CD14-positive monocyte (primary cell): ENCODE measurements at regions not wholly inside any gene's neighbourhood (a gene's known extent, or its start where the extent isn't known, plus 50 kb on each side); places are given as distances from the start of the nearest gene placed in this dataset.

Source experiments
- DNase-seq, 3 donors: peaks; one replicate each; pipeline ENCODE4 v3.0.0-alpha.2; 2011 to 2022
- H2AFZ ChIP-seq: 2 replicates; pipeline ENCODE4 v1.6.0; 2012; ENCODE audit warnings: mild to moderate bottlenecking, low read depth, low read length, inconsistent platforms; ENCODE audit not compliant: insufficient read depth, poor library complexity, severe bottlenecking
- H3K27ac ChIP-seq, 2 donors: 1 replicate in 1 of 2; 2 replicates in 1 of 2; pipeline ENCODE4 v1.5.1; 2012 to 2013; ENCODE audit warnings: low read length in 2 of 2, control low read depth in 1 of 2, inconsistent platforms in 1 of 2, low read depth in 1 of 2, mild to moderate bottlenecking in 1 of 2
- H3K27me3 ChIP-seq, 2 donors: one replicate each; pipeline versions ENCODE4 v1.6.0 to v1.6.1; 2011 to 2013; ENCODE audit warnings: low read length in 2 of 2; ENCODE audit not compliant: control insufficient read depth in 2 of 2, insufficient read depth in 2 of 2
- H3K36me3 ChIP-seq, 2 donors: replicated peaks in 1 of 2; 1 replicate in 1 of 2; 2 replicates in 1 of 2; pipeline versions ENCODE4 v1.5.1 to v1.6.1; 2012 to 2013; ENCODE audit warnings: low read length in 2 of 2, control low read depth in 1 of 2, inconsistent platforms in 1 of 2, mild to moderate bottlenecking in 1 of 2; ENCODE audit not compliant: insufficient read depth in 2 of 2, control insufficient read depth in 1 of 2
- H3K4me1 ChIP-seq, 2 donors: 1 replicate in 1 of 2; 2 replicates in 1 of 2; pipeline versions ENCODE4 v1.5.1 to v1.6.1; 2012 to 2013; ENCODE audit warnings: low read length in 2 of 2, control low read depth in 1 of 2, inconsistent platforms in 1 of 2, mild to moderate bottlenecking in 1 of 2, moderate library complexity in 1 of 2; ENCODE audit not compliant: insufficient read depth in 2 of 2, control insufficient read depth in 1 of 2
- H3K4me2 ChIP-seq: replicated peaks from 2 replicates; pipeline ENCODE3; 2012; ENCODE audit warnings: low read length, moderate library complexity, mild to moderate bottlenecking; ENCODE audit not compliant: poor library complexity, severe bottlenecking; ENCODE audit errors: extremely low read depth
- H3K4me3 ChIP-seq, 3 experiments: fragments of 200-600 bp in 1 of 3; sonication (generic) in 1 of 3; replicated peaks in 1 of 3; 1 replicate in 2 of 3; 2 replicates in 1 of 3; pipeline ENCODE4 v1.5.1; 2011 to 2013; ENCODE audit warnings: low read length in 3 of 3, mild to moderate bottlenecking in 3 of 3, control low read depth in 2 of 3, low read depth in 2 of 3, inconsistent platforms in 1 of 3, moderate library complexity in 1 of 3
- H3K79me2 ChIP-seq: 2 replicates; pipeline ENCODE4 v1.6.0; 2012; ENCODE audit warnings: mild to moderate bottlenecking, control low read depth, inconsistent platforms, low read length, moderate library complexity; ENCODE audit not compliant: insufficient read depth
- H3K9ac ChIP-seq: 2 replicates; pipeline ENCODE4 v1.6.0; 2017; ENCODE audit warnings: low read length, mild to moderate bottlenecking; ENCODE audit not compliant: insufficient read depth, poor library complexity, severe bottlenecking
- H3K9me3 ChIP-seq, 2 donors: replicated peaks in 1 of 2; 1 replicate in 1 of 2; 2 replicates in 1 of 2; pipeline versions ENCODE4 v1.5.1 to v1.6.1; 2012 to 2013; ENCODE audit warnings: low read length in 2 of 2, control low read depth in 1 of 2; ENCODE audit not compliant: control insufficient read depth in 1 of 2, insufficient read depth in 1 of 2
- H4K20me1 ChIP-seq: 2 replicates; pipeline ENCODE4 v1.6.0; 2012; ENCODE audit warnings: mild to moderate bottlenecking, low read length, control low read depth, moderate library complexity; ENCODE audit not compliant: insufficient read depth
- H3K27ac Mint-ChIP-seq, 7 donors: one replicate each; pipeline ENCODE4 v1.8.0; 2020; ENCODE audit warnings: mild to moderate bottlenecking in 7 of 7, mixed read lengths in 7 of 7, moderate library complexity in 6 of 7, inconsistent platforms in 2 of 7
- H3K27me3 Mint-ChIP-seq, 3 donors: one replicate each; pipeline ENCODE4 v1.8.0; 2021 to 2022; ENCODE audit warnings: low read depth in 3 of 3, mild to moderate bottlenecking in 3 of 3, mixed read lengths in 3 of 3, moderate library complexity in 3 of 3, inconsistent platforms in 1 of 3
- H3K36me3 Mint-ChIP-seq, 2 donors: one replicate each; pipeline ENCODE4 v1.8.0; 2020; ENCODE audit warnings: mixed read lengths in 2 of 2, inconsistent platforms in 1 of 2, mild to moderate bottlenecking in 1 of 2
- H3K4me1 Mint-ChIP-seq: one replicate; pipeline ENCODE4 v1.8.0; 2020; ENCODE audit warnings: mild to moderate bottlenecking, mixed read lengths
- H3K4me3 Mint-ChIP-seq, 2 donors: one replicate each; pipeline ENCODE4 v1.8.0; 2020; ENCODE audit warnings: mild to moderate bottlenecking in 2 of 2, mixed read lengths in 2 of 2, moderate library complexity in 1 of 2
- H3K9me3 Mint-ChIP-seq, 7 donors: one replicate each; pipeline ENCODE4 v1.8.0; 2020 to 2022; ENCODE audit warnings: mixed read lengths in 7 of 7, mild to moderate bottlenecking in 6 of 7, moderate library complexity in 6 of 7, inconsistent platforms in 2 of 7
- CTCF ChIP-seq: fragments of 200-600 bp; IDR thresholded peaks from one replicate; pipeline ENCODE4 v1.8.0; 2022; ENCODE audit warnings: antibody characterized with exemption, mild to moderate bottlenecking
- WGBS: methylation state at CpG from one replicate; pipeline ENCODE4 v1.1.5; 2013; ENCODE audit warnings: missing lambda C conversion rate; ENCODE audit not compliant: insufficient coverage; 5-methylcytosine and 5-hydroxymethylcytosine counted together
- intact Hi-C, 2 donors: fragments of 100-400 bp; cut with micrococcal nuclease; formaldehyde crosslinking; loops; one replicate each; pipeline versions ENCODE4 v1.15.0 to v1.15.1; 2023

- Histone ChIP-seq H3K4me1 (no peaks in the 10 kb centered on the region), H3K27me3 (no peaks in the 10 kb centered on the region), H2AFZ (no peak overlapping the region), H3K4me3 (no peak overlapping the region), H3K4me2 (no peak overlapping the region), H3K27ac (no peak overlapping the region), H4K20me1 (no peaks in the 10 kb centered on the region), H3K36me3 (no peaks in the 10 kb centered on the region), H3K9ac (no peak overlapping the region), H3K79me2 (no peaks in the 10 kb centered on the region), H3K9me3 (no peaks in the 10 kb centered on the region)
- no peak for TF ChIP-seq CTCF
- WGBS, result 95% methylated on average over 2 of the region's 2 CpGs
- Mint-ChIP-seq H3K36me3 (no peaks in the 10 kb centered on the region), H3K4me1 (no peaks in the 10 kb centered on the region), H3K27ac (no peak overlapping the region), H3K27me3 (peaks cover 0 to 6% (median 2%) of the 10 kb centered on the region in 3 donors), H3K4me3 (no peak overlapping the region), H3K9me3 (peaks cover 0 to 4% (median 0%) of the 10 kb centered on the region in 7 donors)
- no peak for DNase-seq
- intact Hi-C loops, result no loop called here
These were observed 475.6 kb downstream of the RFPL4B start for GRCh38 chr6:112822769-112823168.

- Histone ChIP-seq H3K4me1 (no peaks in the 10 kb centered on the region), H4K20me1 (no peaks in the 10 kb centered on the region), H3K9ac (no peak overlapping the region), H3K27ac (no peak overlapping the region), H3K9me3 (no peaks in the 10 kb centered on the region), H3K4me2 (no peak overlapping the region), H3K36me3 (no peaks in the 10 kb centered on the region), H3K79me2 (no peaks in the 10 kb centered on the region), H2AFZ (no peak overlapping the region), H3K27me3 (no peaks in the 10 kb centered on the region), H3K4me3 (no peak overlapping the region)
- 0% methylated on average over 1 of the region's 2 CpGs for WGBS
- intact Hi-C loops, result no loop called here
- H3K36me3 Mint-ChIP-seq, result no peaks in the 10 kb centered on the region
- peaks cover 0 to 6% (median 2%) of the 10 kb centered on the region in 3 donors for H3K27me3 Mint-ChIP-seq
- DNase-seq, result no peak
- TF ChIP-seq CTCF, result no peak
- no peak overlapping the region for H3K27ac Mint-ChIP-seq
- H3K9me3 Mint-ChIP-seq, result peaks cover 0 to 4% (median 0%) of the 10 kb centered on the region in 7 donors
- H3K4me3 Mint-ChIP-seq, result no peak overlapping the region
- H3K4me1 Mint-ChIP-seq, result peaks cover 1% of the 10 kb centered on the region
These were observed 480.7 kb downstream of the RFPL4B start for GRCh38 chr6:112827793-112828192.
